Kidney epithelial cell (primary cell): ENCODE measurements at regions not wholly inside any gene's neighbourhood (a gene's known extent, or its start where the extent isn't known, plus 50 kb on each side); places are given as distances from the start of the nearest gene placed in this dataset.
A peak's percentile ranks its signal among the peaks of the same experiment; 100 is the strongest.

Source experiments
- DNase-seq: peaks from one replicate; pipeline ENCODE4 v3.0.0-alpha.2; 2010; ENCODE audit warnings: low read depth
- H3K27me3 ChIP-seq: 2 replicates; pipeline ENCODE4 v1.6.0; 2011; ENCODE audit warnings: low read length; ENCODE audit not compliant: control insufficient read depth, insufficient read depth
- H3K36me3 ChIP-seq: 2 replicates; pipeline ENCODE4 v1.5.1; 2011; ENCODE audit warnings: low read length; ENCODE audit not compliant: control insufficient read depth, insufficient read depth
- H3K4me3 ChIP-seq: 2 replicates; pipeline ENCODE4 v1.5.1; 2011; ENCODE audit warnings: low read depth, mild to moderate bottlenecking, control low read depth, low read length
- CTCF ChIP-seq: IDR thresholded peaks from 2 replicates; pipeline ENCODE4 v1.5.1; 2011; ENCODE audit warnings: mild to moderate bottlenecking, moderate library complexity, low read length, control low read depth, inconsistent platforms; ENCODE audit not compliant: insufficient read depth, poor library complexity, severe bottlenecking

GRCh38 chr21:32934829-32935228 lies 90.9 kb upstream of the OLIG2 start:
- DNase-seq, result no peak
- TF ChIP-seq CTCF, result no peak
- Histone ChIP-seq H3K27me3 (peaks cover 3% of the 10 kb centered on the region), H3K4me3 (no peak overlapping the region), H3K36me3 (no peaks in the 10 kb centered on the region)

- DNase-seq, result no peak
- peak; percentile 79 for TF ChIP-seq CTCF
- no peaks in the 10 kb centered on the region for H3K36me3 ChIP-seq
Observed at GRCh38 chr21:32940079-32941014, 85.4 kb upstream of the OLIG2 start.

GRCh38 chr21:32941263-32941662 lies 84.5 kb upstream of the OLIG2 start:
- no peak for TF ChIP-seq CTCF
- DNase-seq, result no peak
- Histone ChIP-seq H3K4me3 (no peak overlapping the region), H3K27me3 (peaks cover 3% of the 10 kb centered on the region), H3K36me3 (no peaks in the 10 kb centered on the region)

More at GRCh38 chr21:32940079-32941014, 85.4 kb upstream of the OLIG2 start:
- Histone ChIP-seq H3K27me3 (peaks cover 3% of the 10 kb centered on the region), H3K4me3 (no peak overlapping the region)

GRCh38 chr21:32946654-32947053 lies 79.1 kb upstream of the OLIG2 start:
- H3K4me3 ChIP-seq, result no peak overlapping the region
- DNase-seq, result no peak
- H3K36me3 ChIP-seq, result no peaks in the 10 kb centered on the region
- H3K27me3 ChIP-seq, result peaks cover 5% of the 10 kb centered on the region
- TF ChIP-seq CTCF, result no peak

- H3K27me3 ChIP-seq, result peaks cover 6% of the 10 kb centered on the region
Observed at GRCh38 chr21:32947736-32948135, 78.0 kb upstream of the OLIG2 start.

More at GRCh38 chr21:32947736-32948135, 78.0 kb upstream of the OLIG2 start:
- no peak overlapping the region for H3K4me3 ChIP-seq
- no peaks in the 10 kb centered on the region for H3K36me3 ChIP-seq
- no peak for DNase-seq
- TF ChIP-seq CTCF, result no peak
